Glutamatergic neuron (in vitro differentiated cells): ENCODE measurements at regions not wholly inside any gene's neighbourhood (a gene's known extent, or its start where the extent isn't known, plus 50 kb on each side); places are given as distances from the start of the nearest gene placed in this dataset.

Experiments
- DNase-seq: peaks from one replicate; pipeline ENCODE4 v3.0.0; 2022
- H3K27ac Mint-ChIP-seq: one replicate; pipeline ENCODE4 v1.8.0; 2020; ENCODE audit warnings: mild to moderate bottlenecking, mixed read lengths, inconsistent platforms; ENCODE audit not compliant: unreplicated experiment
- H3K27me3 Mint-ChIP-seq: one replicate; pipeline ENCODE4 v1.8.0; 2020; ENCODE audit warnings: mild to moderate bottlenecking, moderate library complexity, mixed read lengths, inconsistent platforms; ENCODE audit not compliant: unreplicated experiment
- H3K36me3 Mint-ChIP-seq: one replicate; pipeline ENCODE4 v1.8.0; 2020; ENCODE audit warnings: mild to moderate bottlenecking, mixed read lengths, inconsistent platforms; ENCODE audit not compliant: unreplicated experiment
- H3K4me1 Mint-ChIP-seq: one replicate; pipeline ENCODE4 v1.8.0; 2020; ENCODE audit warnings: mild to moderate bottlenecking, low read depth, mixed read lengths, inconsistent platforms; ENCODE audit not compliant: unreplicated experiment
- H3K4me3 Mint-ChIP-seq: one replicate; pipeline ENCODE4 v1.8.0; 2020; ENCODE audit warnings: mild to moderate bottlenecking, mixed read lengths, inconsistent platforms; ENCODE audit not compliant: unreplicated experiment
- H3K9me3 Mint-ChIP-seq: one replicate; pipeline ENCODE4 v1.8.0; 2020; ENCODE audit warnings: mild to moderate bottlenecking, moderate library complexity, mixed read lengths, inconsistent platforms; ENCODE audit not compliant: unreplicated experiment
- TF ChIP-seq, protein P1 (sequence below): fragments of 200-600 bp; sonication (generic); IDR thresholded peaks from one replicate; pipeline ENCODE4 v1.5.0; 2021; ENCODE audit not compliant: partially characterized antibody, unreplicated experiment

DNA sequence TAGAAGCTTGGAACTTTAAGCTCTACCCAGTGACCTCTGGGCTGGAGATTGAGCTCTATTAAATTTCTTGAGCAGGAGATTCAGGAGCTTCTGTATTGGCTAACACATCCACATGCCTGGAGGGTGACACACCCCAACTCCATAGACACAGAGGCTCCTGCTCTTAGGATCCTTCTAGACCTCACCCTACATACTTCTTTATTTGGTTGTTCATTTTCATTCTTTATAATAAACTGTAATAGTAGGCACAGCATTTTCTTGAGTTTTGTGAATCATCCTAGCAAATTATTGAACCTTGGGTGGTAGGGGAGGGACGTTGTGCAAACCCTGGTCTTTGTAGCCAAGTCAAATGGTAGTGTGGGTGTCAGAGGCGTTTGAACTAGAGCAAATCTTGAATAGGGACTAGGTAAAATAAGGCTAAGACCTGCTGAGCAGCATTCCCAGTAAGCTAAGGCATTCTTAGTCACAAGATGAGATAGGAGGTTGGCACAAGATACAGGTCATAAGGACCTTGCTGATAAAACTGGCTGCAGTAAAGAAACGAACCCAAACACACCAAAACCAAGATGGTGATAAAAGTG lies 323.8 kb upstream of the GALNT5 start:
- Mint-ChIP-seq H3K4me1 (peaks cover 2% of the 10 kb centered on the region), H3K4me3 (no peak overlapping the region), H3K9me3 (no peaks in the 10 kb centered on the region), H3K36me3 (no peaks in the 10 kb centered on the region), H3K27me3 (no peaks in the 10 kb centered on the region), H3K27ac (no peak overlapping the region)
- TF ChIP-seq, protein P1, sequence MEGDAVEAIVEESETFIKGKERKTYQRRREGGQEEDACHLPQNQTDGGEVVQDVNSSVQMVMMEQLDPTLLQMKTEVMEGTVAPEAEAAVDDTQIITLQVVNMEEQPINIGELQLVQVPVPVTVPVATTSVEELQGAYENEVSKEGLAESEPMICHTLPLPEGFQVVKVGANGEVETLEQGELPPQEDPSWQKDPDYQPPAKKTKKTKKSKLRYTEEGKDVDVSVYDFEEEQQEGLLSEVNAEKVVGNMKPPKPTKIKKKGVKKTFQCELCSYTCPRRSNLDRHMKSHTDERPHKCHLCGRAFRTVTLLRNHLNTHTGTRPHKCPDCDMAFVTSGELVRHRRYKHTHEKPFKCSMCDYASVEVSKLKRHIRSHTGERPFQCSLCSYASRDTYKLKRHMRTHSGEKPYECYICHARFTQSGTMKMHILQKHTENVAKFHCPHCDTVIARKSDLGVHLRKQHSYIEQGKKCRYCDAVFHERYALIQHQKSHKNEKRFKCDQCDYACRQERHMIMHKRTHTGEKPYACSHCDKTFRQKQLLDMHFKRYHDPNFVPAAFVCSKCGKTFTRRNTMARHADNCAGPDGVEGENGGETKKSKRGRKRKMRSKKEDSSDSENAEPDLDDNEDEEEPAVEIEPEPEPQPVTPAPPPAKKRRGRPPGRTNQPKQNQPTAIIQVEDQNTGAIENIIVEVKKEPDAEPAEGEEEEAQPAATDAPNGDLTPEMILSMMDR: no peak
- no peak for DNase-seq

DNA sequence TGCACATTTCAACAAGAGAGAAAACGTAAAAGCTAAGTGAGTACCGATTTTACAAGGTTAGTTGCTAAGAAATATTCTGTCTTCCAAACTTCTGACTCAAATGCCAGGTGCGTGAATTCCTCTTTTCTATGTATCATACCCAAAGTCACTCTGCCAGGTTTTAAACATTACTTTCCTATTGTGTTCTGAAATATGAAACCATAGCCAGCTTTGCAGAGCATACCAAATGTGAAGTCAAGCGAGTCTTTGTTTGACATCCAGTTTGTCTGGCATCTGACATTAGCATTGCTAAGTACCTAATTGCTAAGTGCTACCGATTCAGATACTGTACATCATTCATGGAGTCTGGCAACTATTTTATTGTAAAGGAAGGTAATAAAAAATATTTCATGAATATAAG lies 321.9 kb upstream of the GALNT5 start:
- H3K9me3 Mint-ChIP-seq: no peaks in the 10 kb centered on the region
- no peak overlapping the region for H3K27ac Mint-ChIP-seq
- TF ChIP-seq, protein P1: no peak
- H3K4me1 Mint-ChIP-seq: peaks cover 2% of the 10 kb centered on the region
- H3K27me3 Mint-ChIP-seq: no peaks in the 10 kb centered on the region
- no peak for DNase-seq
- H3K36me3 Mint-ChIP-seq: no peaks in the 10 kb centered on the region
- H3K4me3 Mint-ChIP-seq: no peak overlapping the region

DNA sequence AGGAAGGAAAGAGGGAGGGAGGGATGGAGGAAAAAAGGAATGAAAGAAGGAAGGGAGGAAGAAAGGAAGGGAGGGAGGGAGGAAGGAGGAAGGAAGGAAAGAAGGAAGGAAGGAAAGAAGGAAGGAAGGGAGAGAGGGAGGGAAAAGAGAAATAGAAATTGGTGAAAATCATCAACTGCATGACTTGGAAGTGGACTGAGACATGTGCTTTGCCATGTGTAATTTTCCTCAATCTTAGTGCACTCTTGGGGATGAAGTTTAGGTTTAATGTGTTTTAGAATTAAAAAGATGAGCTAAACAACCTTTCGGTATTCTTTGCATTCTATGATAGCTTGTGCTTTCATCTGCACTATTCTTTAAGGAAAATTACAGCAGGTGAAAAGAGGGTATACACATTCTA lies 320.1 kb upstream of the GALNT5 start:
- TF ChIP-seq, protein P1: no peak
- Mint-ChIP-seq H3K9me3 (no peaks in the 10 kb centered on the region), H3K27me3 (no peaks in the 10 kb centered on the region)

DNA sequence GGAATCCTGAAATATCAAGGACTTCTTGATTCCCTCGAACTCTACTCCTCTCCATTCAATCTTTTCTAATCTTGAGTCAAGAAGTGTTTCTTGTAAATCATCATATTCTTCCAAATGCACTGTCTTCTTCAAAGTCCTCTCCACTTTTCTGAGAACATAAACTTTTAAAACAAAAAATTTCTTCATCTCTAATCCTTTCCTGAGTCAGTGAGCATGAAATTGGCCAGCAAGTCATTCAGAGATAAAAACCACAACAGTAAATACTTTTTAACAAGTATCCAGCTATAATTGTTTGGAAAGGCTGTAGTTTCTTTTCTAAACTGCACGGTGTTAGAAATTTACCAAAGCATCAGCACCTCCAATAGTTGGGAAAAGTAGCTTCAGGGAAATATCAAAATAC lies 312.6 kb upstream of the GALNT5 start:
- Mint-ChIP-seq H3K4me3 (no peak overlapping the region), H3K9me3 (no peaks in the 10 kb centered on the region), H3K4me1 (no peaks in the 10 kb centered on the region), H3K27ac (no peak overlapping the region), H3K27me3 (no peaks in the 10 kb centered on the region), H3K36me3 (no peaks in the 10 kb centered on the region)
- no peak for DNase-seq
- TF ChIP-seq, protein P1: no peak

More for the DNA sequence above, 320.1 kb upstream of the GALNT5 start:
- DNase-seq: no peak
- H3K4me3 Mint-ChIP-seq: no peak overlapping the region
- H3K4me1 Mint-ChIP-seq: peaks cover 2% of the 10 kb centered on the region
- H3K27ac Mint-ChIP-seq: no peak overlapping the region
- H3K36me3 Mint-ChIP-seq: no peaks in the 10 kb centered on the region

DNA sequence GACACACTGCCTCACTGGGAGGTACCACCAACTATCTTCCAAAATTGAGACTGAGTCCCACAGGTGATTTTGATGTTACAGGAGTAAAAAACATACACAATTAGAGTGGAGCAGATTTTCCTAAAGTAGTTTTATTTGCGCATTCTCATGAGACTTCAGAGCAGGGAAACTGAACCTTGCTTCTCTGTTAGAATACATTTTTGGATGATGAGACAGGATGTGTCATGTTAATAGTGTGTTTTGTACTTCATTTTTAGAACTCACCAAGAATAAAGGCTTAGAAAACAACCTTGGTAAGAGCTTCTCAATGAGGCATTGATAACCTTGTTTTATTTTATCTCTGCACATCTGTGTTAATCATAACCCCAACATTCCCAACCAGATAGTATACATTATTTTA lies 310.2 kb upstream of the GALNT5 start:
- Mint-ChIP-seq H3K4me3 (no peak overlapping the region), H3K27ac (no peak overlapping the region), H3K9me3 (no peaks in the 10 kb centered on the region), H3K36me3 (no peaks in the 10 kb centered on the region), H3K4me1 (no peaks in the 10 kb centered on the region), H3K27me3 (no peaks in the 10 kb centered on the region)
- no peak for DNase-seq
- TF ChIP-seq, protein P1: no peak
